Caco-2 (cell line): ENCODE measurements at regions not wholly inside any gene's neighbourhood (a gene's known extent, or its start where the extent isn't known, plus 50 kb on each side); places are given as distances from the start of the nearest gene placed in this dataset.

Experiments
- BruUV-seq: library from RNA; stranded (reverse); fragments of 400-500 nt; replicated peaks from 2 replicates; lab custom pipeline; 2021; lab: Mats Ljungman, UMichigan
- CTCF ChIA-PET: fragments of 300-600 bp; sonication (Branson Sonifier 250); formaldehyde crosslinking; loops from one replicate; lab custom pipeline; 2022; ENCODE audit warnings: antibody characterized with exemption; lab: Charles Lee
- POLR2A ChIA-PET: fragments of 300-600 bp; sonication (Branson Sonifier 250); formaldehyde crosslinking; loops from one replicate; lab custom pipeline; 2022; ENCODE audit warnings: antibody characterized with exemption; lab: Charles Lee
- DNase-seq, 2 experiments: peaks; one replicate each; pipeline versions ENCODE4 v3.0.0 to v3.0.0-alpha.2; 2020 to 2022
- H3K27me3 ChIP-seq: replicated peaks from 2 replicates; pipeline ENCODE4 v1.6.0; 2011; ENCODE audit warnings: low read length; ENCODE audit not compliant: control insufficient read depth, insufficient read depth
- H3K36me3 ChIP-seq: 2 replicates; pipeline ENCODE4 v1.5.1; 2011; ENCODE audit warnings: low read length; ENCODE audit not compliant: control insufficient read depth, insufficient read depth
- H3K4me1 ChIP-seq: fragments of 250-450 bp; sonication (Bioruptor Pico); 2 replicates; pipeline ENCODE4 v1.5.1; 2020; ENCODE audit warnings: mild to moderate bottlenecking
- H3K4me3 ChIP-seq: 2 replicates; pipeline ENCODE4 v1.5.1; 2011; ENCODE audit warnings: low read depth, mild to moderate bottlenecking, control low read depth, low read length
- H3K9me3 ChIP-seq: fragments of 250-450 bp; sonication (Bioruptor Pico); 2 replicates; pipeline ENCODE4 v1.5.1; 2020; ENCODE audit warnings: mild to moderate bottlenecking, moderate library complexity
- H3K27ac Mint-ChIP-seq: one replicate; pipeline ENCODE4 v1.8.0; 2022; ENCODE audit warnings: mixed read lengths; ENCODE audit not compliant: unreplicated experiment
- H3K27me3 Mint-ChIP-seq: one replicate; pipeline ENCODE4 v1.8.0; 2022; ENCODE audit warnings: mixed read lengths; ENCODE audit not compliant: insufficient read depth, unreplicated experiment
- H3K36me3 Mint-ChIP-seq: one replicate; pipeline ENCODE4 v1.8.0; 2022; ENCODE audit warnings: mild to moderate bottlenecking, mixed read lengths; ENCODE audit not compliant: insufficient read depth, unreplicated experiment
- H3K4me1 Mint-ChIP-seq: one replicate; pipeline ENCODE4 v1.8.0; 2022; ENCODE audit warnings: low read depth, mixed read lengths; ENCODE audit not compliant: unreplicated experiment
- H3K4me3 Mint-ChIP-seq: one replicate; pipeline ENCODE4 v1.8.0; 2022; ENCODE audit warnings: mild to moderate bottlenecking, moderate library complexity, mixed read lengths; ENCODE audit not compliant: unreplicated experiment
- H3K9me3 Mint-ChIP-seq: one replicate; pipeline ENCODE4 v1.8.0; 2022; ENCODE audit warnings: mixed read lengths; ENCODE audit not compliant: unreplicated experiment
- intact Hi-C: fragments of 100-400 bp; cut with micrococcal nuclease; formaldehyde crosslinking; loops from one replicate; pipeline ENCODE4 v1.10.0; 2022; ENCODE audit not compliant: unreplicated experiment
- TF ChIP-seq, protein P1 (sequence below), 2 experiments: fragments of 200-600 bp in 1 of 2; IDR thresholded peaks; 1 replicate in 1 of 2; 2 replicates in 1 of 2; pipeline versions ENCODE4 v1.5.1 to v1.8.0; 2011 to 2022; ENCODE audit warnings: antibody characterized with exemption in 1 of 2, control low read depth in 1 of 2, inconsistent platforms in 1 of 2, low read depth in 1 of 2, low read length in 1 of 2, mild to moderate bottlenecking in 1 of 2, moderate library complexity in 1 of 2; ENCODE audit not compliant: insufficient read depth in 1 of 2, severe bottlenecking in 1 of 2, unreplicated experiment in 1 of 2

DNA sequence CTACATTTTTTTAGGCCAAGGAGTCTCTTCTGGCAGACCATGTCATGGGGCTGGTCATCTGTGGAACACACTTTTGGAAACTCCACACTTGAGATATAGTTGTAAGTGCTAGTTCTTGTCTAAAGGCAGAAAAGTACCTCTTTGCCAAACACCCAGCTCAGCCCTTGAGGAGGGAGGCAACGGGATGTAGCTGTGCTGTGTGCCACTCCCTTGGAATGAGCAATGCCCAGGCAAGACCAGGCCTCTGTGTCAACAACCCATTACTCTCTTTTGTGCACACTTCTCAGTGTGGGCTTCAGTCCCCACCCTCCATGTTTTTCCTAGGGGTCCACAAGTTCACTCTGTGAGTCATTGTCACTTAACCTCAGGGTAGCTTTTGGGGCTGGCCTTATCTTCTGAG, 528.3 kb upstream of the CFAP20DC start:
- TF ChIP-seq, protein P1, sequence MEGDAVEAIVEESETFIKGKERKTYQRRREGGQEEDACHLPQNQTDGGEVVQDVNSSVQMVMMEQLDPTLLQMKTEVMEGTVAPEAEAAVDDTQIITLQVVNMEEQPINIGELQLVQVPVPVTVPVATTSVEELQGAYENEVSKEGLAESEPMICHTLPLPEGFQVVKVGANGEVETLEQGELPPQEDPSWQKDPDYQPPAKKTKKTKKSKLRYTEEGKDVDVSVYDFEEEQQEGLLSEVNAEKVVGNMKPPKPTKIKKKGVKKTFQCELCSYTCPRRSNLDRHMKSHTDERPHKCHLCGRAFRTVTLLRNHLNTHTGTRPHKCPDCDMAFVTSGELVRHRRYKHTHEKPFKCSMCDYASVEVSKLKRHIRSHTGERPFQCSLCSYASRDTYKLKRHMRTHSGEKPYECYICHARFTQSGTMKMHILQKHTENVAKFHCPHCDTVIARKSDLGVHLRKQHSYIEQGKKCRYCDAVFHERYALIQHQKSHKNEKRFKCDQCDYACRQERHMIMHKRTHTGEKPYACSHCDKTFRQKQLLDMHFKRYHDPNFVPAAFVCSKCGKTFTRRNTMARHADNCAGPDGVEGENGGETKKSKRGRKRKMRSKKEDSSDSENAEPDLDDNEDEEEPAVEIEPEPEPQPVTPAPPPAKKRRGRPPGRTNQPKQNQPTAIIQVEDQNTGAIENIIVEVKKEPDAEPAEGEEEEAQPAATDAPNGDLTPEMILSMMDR (IDR thresholded peaks at IDR 0.05; ENCODE audit: insufficient read depth in 1 of 2, low read depth in 1 of 2, low read length in 1 of 2, severe bottlenecking in 1 of 2, unreplicated experiment in 1 of 2): no peak
- H3K4me1 ChIP-seq: no peaks in the 10 kb centered on the region
- no TSS peak for BruUV-seq
- H3K4me1 Mint-ChIP-seq: no peaks in the 10 kb centered on the region
- no peak overlapping the region for H3K4me3 Mint-ChIP-seq
- H3K9me3 ChIP-seq: no peaks in the 10 kb centered on the region
- no peak overlapping the region for H3K4me3 ChIP-seq
- H3K36me3 ChIP-seq: no peaks in the 10 kb centered on the region
- DNase-seq: no peak
- POLR2A ChIA-PET: no interaction called here
- CTCF ChIA-PET: no interaction called here
- H3K27me3 ChIP-seq: no peaks in the 10 kb centered on the region; the same call in 1 of the 2 replicates
- intact Hi-C loops: loop anchor here (5.0 kb wide), 1 partner anchor 366 kb away; no protein-coding TSS in a partner anchor
- H3K27me3 Mint-ChIP-seq: peaks cover 11% of the 10 kb centered on the region
- H3K27ac Mint-ChIP-seq: no peak overlapping the region
- no peaks in the 10 kb centered on the region for H3K9me3 Mint-ChIP-seq
- no peaks in the 10 kb centered on the region for H3K36me3 Mint-ChIP-seq

DNA sequence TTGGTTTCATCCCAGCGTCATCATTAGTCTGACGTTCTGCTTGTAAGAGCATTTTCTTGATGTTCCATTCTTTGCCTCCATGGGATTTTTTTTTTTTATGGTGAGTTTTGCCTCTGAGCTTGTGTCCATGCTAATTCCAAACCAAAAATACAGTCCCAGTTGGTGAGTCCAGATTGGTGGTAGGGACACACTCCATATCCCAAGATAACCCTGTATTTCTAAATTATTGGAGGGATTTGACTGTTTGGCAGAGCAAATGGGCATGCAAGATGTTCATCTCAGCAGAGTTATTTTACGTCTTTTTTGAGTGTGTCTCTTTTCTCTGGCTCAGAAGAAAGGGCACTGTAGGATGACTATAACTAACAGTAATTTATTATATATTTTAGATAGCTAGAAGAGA, 526.8 kb upstream of the CFAP20DC start:
- TF ChIP-seq, protein P1 (IDR thresholded peaks at IDR 0.05; ENCODE audit: insufficient read depth in 1 of 2, low read depth in 1 of 2, low read length in 1 of 2, severe bottlenecking in 1 of 2, unreplicated experiment in 1 of 2): no peak
- Mint-ChIP-seq H3K27ac (no peak overlapping the region), H3K4me1 (no peaks in the 10 kb centered on the region), H3K27me3 (peaks cover 13% of the 10 kb centered on the region), H3K4me3 (no peak overlapping the region), H3K36me3 (no peaks in the 10 kb centered on the region), H3K9me3 (no peaks in the 10 kb centered on the region)
- POLR2A ChIA-PET: no interaction called here
- DNase-seq: no peak
- Histone ChIP-seq H3K27me3 (no peaks in the 10 kb centered on the region; the same call in 1 of the 2 replicates), H3K36me3 (no peaks in the 10 kb centered on the region), H3K4me1 (no peaks in the 10 kb centered on the region), H3K9me3 (no peaks in the 10 kb centered on the region), H3K4me3 (no peak overlapping the region)
- CTCF ChIA-PET: interaction anchor here (2.5 kb wide), 1 partner anchor 281 kb away, joined by 35 read pairs; no protein-coding TSS in a partner anchor
- no TSS peak for BruUV-seq
- intact Hi-C loops: loop anchor here (5.0 kb wide), 1 partner anchor 364 kb away; no protein-coding TSS in a partner anchor

GRCh38 chr3:59575113-59576001, 525.5 kb upstream of the CFAP20DC start:
- Histone ChIP-seq H3K4me3 (no peak overlapping the region), H3K36me3 (no peaks in the 10 kb centered on the region), H3K27me3 (no peaks in the 10 kb centered on the region; the same call in 1 of the 2 replicates), H3K9me3 (no peaks in the 10 kb centered on the region), H3K4me1 (no peaks in the 10 kb centered on the region)
- BruUV-seq: no TSS peak
- CTCF ChIA-PET: interaction anchor here (0.7 to 2.5 kb wide), 5 partner anchors 9 to 286 kb away, joined by 3 to 35 read pairs (median 4); no protein-coding TSS in a partner anchor
- TF ChIP-seq, protein P1 (IDR thresholded peaks at IDR 0.05; ENCODE audit: insufficient read depth in 1 of 2, low read depth in 1 of 2, low read length in 1 of 2, severe bottlenecking in 1 of 2, unreplicated experiment in 1 of 2): peak; percentile 90 to 92
- Mint-ChIP-seq H3K9me3 (no peaks in the 10 kb centered on the region), H3K27ac (no peak overlapping the region), H3K4me3 (no peak overlapping the region), H3K36me3 (no peaks in the 10 kb centered on the region), H3K4me1 (no peaks in the 10 kb centered on the region), H3K27me3 (peaks cover 16% of the 10 kb centered on the region)
- POLR2A ChIA-PET: no interaction called here
- intact Hi-C loops: loop anchor here (1.0 to 5.0 kb wide), 3 partner anchors 235 to 363 kb away; no protein-coding TSS in a partner anchor
- peak; percentile 81 to 85 for DNase-seq
